VCaP (cell line): ENCODE measurements at regions not wholly inside any gene's neighbourhood (a gene's known extent, or its start where the extent isn't known, plus 50 kb on each side); places are given as distances from the start of the nearest gene placed in this dataset.
A peak's percentile ranks its signal among the peaks of the same experiment; 100 is the strongest.

Source experiments
- H3K27ac ChIP-seq: fragments of 450-650 bp; 2 replicates; pipeline ENCODE4 v1.5.1; 2017
- CTCF ChIP-seq: fragments of 450-650 bp; conservative IDR thresholded peaks from 2 replicates; pipeline ENCODE4 v1.5.1; 2017; ENCODE audit warnings: mild to moderate bottlenecking, moderate library complexity

GRCh38 chr6:87938287-87938686, 109.4 kb upstream of the SPACA1 start:
- no peak for TF ChIP-seq CTCF
- no peak overlapping the region for H3K27ac ChIP-seq

- H3K27ac ChIP-seq, result no peak overlapping the region
- no peak for TF ChIP-seq CTCF
Measured at GRCh38 chr6:87936065-87936464, 111.6 kb upstream of the SPACA1 start.

GRCh38 chr6:87935196-87935595, 112.4 kb upstream of the SPACA1 start:
- H3K27ac ChIP-seq, result no peak overlapping the region
- no peak for TF ChIP-seq CTCF

GRCh38 chr6:87932361-87932760, 115.3 kb upstream of the SPACA1 start:
- TF ChIP-seq CTCF, result no peak
- no peak overlapping the region for H3K27ac ChIP-seq

- no peak overlapping the region for H3K27ac ChIP-seq
- TF ChIP-seq CTCF, result peak; percentile 90
Measured at GRCh38 chr6:87929843-87930288, 117.8 kb upstream of the SPACA1 start.

GRCh38 chr6:87926687-87927086, 121.0 kb upstream of the SPACA1 start:
- H3K27ac ChIP-seq, result no peak overlapping the region
- no peak for TF ChIP-seq CTCF

GRCh38 chr6:87926072-87926471, 121.6 kb upstream of the SPACA1 start:
- H3K27ac ChIP-seq, result no peak overlapping the region
- TF ChIP-seq CTCF, result no peak
